ENCODE measurements at regions not wholly inside any gene's neighbourhood (a gene's known extent, or its start where the extent isn't known, plus 50 kb on each side); places are given as distances from the start of the nearest gene placed in this dataset.

DNA sequence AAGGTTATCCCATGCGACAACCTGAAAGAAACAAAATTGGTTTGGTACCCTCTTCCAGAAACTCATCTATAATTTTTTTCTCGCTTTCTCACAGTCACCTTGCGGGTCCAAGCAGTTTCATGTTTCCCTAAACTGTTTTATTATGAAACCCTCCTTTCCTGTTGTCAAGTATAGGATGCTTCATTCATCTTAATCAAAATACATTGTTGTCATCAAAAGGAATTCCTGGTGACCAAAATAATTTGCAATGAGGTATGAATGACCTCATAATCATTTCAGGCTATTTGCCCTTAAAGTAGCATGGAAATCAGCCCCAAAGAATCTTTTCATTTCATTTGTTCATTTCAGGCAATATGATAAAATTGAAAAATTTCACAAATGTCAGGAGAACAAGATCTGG is 503.0 kb downstream of the SPATA31D1 start:
- TF ChIP-seq, protein P1, sequence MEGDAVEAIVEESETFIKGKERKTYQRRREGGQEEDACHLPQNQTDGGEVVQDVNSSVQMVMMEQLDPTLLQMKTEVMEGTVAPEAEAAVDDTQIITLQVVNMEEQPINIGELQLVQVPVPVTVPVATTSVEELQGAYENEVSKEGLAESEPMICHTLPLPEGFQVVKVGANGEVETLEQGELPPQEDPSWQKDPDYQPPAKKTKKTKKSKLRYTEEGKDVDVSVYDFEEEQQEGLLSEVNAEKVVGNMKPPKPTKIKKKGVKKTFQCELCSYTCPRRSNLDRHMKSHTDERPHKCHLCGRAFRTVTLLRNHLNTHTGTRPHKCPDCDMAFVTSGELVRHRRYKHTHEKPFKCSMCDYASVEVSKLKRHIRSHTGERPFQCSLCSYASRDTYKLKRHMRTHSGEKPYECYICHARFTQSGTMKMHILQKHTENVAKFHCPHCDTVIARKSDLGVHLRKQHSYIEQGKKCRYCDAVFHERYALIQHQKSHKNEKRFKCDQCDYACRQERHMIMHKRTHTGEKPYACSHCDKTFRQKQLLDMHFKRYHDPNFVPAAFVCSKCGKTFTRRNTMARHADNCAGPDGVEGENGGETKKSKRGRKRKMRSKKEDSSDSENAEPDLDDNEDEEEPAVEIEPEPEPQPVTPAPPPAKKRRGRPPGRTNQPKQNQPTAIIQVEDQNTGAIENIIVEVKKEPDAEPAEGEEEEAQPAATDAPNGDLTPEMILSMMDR (IDR thresholded peaks at IDR 0.05), result no peak
- TF ChIP-seq POLR2A (IDR thresholded peaks at IDR 0.05), result no peak
- no peak for TF ChIP-seq POLR2AphosphoS5 (IDR thresholded peaks at IDR 0.05)

Measured in suprapubic skin (tissue), 4 donors.